ENCODE measurements at regions not wholly inside any gene's neighbourhood (a gene's known extent, or its start where the extent isn't known, plus 50 kb on each side); places are given as distances from the start of the nearest gene placed in this dataset.

GRCh38 chr1:206411321-206411720, 59.0 kb upstream of the IKBKE start:
- no peak for TF ChIP-seq CTCF (IDR thresholded peaks at IDR 0.05)
- ATAC-seq, result no peak
- no peak overlapping the region for H3K27ac ChIP-seq
- intact Hi-C loops (cut with DNase I), result no loop called here
- peaks cover 0 to 32% of the 10 kb centered on the region in 2 donors for H3K36me3 ChIP-seq
- no peaks in the 10 kb centered on the region for H3K27me3 ChIP-seq
- no peak overlapping the region for H3K4me3 ChIP-seq
- DNase-seq, result no peak
- H3K9me3 ChIP-seq, result no peaks in the 10 kb centered on the region
- H3K4me1 ChIP-seq, result no peaks in the 10 kb centered on the region

GRCh38 chr1:206415942-206416341, 54.3 kb upstream of the IKBKE start:
- TF ChIP-seq CTCF (IDR thresholded peaks at IDR 0.05), result no peak
- intact Hi-C loops (cut with DNase I), result no loop called here
- H3K9me3 ChIP-seq, result no peaks in the 10 kb centered on the region
- H3K36me3 ChIP-seq, result peaks cover 0 to 64% of the 10 kb centered on the region in 2 donors
- DNase-seq (no peak), ATAC-seq (no peak)
- H3K4me3 ChIP-seq, result no peak overlapping the region
- no peaks in the 10 kb centered on the region for H3K27me3 ChIP-seq
- no peak overlapping the region for H3K27ac ChIP-seq
- H3K4me1 ChIP-seq, result peaks cover 0 to 6% of the 10 kb centered on the region in 2 donors

- Histone ChIP-seq H3K36me3 (peaks cover 0 to 78% of the 10 kb centered on the region in 2 donors), H3K9me3 (no peaks in the 10 kb centered on the region), H3K4me3 (no peak overlapping the region), H3K27me3 (no peaks in the 10 kb centered on the region), H3K4me1 (peaks cover 0 to 6% of the 10 kb centered on the region in 2 donors), H3K27ac (no peak overlapping the region)
- DNase-seq (no peak), ATAC-seq (no peak)
- intact Hi-C loops (cut with DNase I), result no loop called here
- TF ChIP-seq CTCF (IDR thresholded peaks at IDR 0.05), result no peak
Measured at GRCh38 chr1:206417774-206418614, 52.3 kb upstream of the IKBKE start.

GRCh38 chr1:206419250-206419649, 51.0 kb upstream of the IKBKE start:
- DNase-seq (no peak), ATAC-seq (no peak)
- intact Hi-C loops (cut with DNase I), result no loop called here
- H3K27me3 ChIP-seq, result no peaks in the 10 kb centered on the region
- H3K4me3 ChIP-seq, result no peak overlapping the region
- H3K36me3 ChIP-seq, result peaks cover 0 to 84% of the 10 kb centered on the region in 2 donors
- no peak overlapping the region for H3K27ac ChIP-seq
- no peak for TF ChIP-seq CTCF (IDR thresholded peaks at IDR 0.05)
- H3K4me1 ChIP-seq, result peaks cover 0 to 6% of the 10 kb centered on the region in 2 donors
- H3K9me3 ChIP-seq, result no peaks in the 10 kb centered on the region

GRCh38 chr1:206419783-206420182, 50.5 kb upstream of the IKBKE start:
- Histone ChIP-seq H3K9me3 (no peaks in the 10 kb centered on the region), H3K4me3 (no peak overlapping the region), H3K4me1 (peaks cover 0 to 6% of the 10 kb centered on the region in 2 donors), H3K27ac (no peak overlapping the region), H3K36me3 (peaks cover 0 to 82% of the 10 kb centered on the region in 2 donors), H3K27me3 (no peaks in the 10 kb centered on the region)
- TF ChIP-seq CTCF (IDR thresholded peaks at IDR 0.05), result no peak
- no peak for DNase-seq
- intact Hi-C loops (cut with DNase I), result no loop called here
- ATAC-seq, result no peak
